ENCODE measurements at regions not wholly inside any gene's neighbourhood (a gene's known extent, or its start where the extent isn't known, plus 50 kb on each side); places are given as distances from the start of the nearest gene placed in this dataset.

DNA sequence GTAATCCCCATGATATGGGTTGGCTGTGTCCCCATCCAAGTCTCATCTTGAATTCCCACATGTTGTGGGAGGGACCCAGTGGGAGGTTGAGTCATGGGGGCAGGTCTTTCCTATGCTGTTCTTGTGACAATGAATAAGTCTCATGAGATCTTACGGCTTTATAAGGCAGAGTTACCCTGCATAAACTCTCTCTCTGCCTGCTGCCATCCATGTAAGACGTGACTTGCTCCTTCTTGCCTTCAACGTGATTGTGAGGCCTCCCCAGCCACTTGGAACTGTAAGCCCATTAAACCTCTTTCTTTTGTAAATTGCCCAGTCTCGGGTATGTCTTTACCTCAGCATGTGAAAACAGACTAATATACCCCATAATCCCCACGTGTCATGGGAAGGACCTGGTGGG, 61.9 kb upstream of the LDAH start:
- no peak for DNase-seq (ENCODE audit: low read depth in 1 of 2, low spot score in 1 of 2)
- TF ChIP-seq CTCF (IDR thresholded peaks at IDR 0.05; ENCODE audit: insufficient read depth, low read length), result no peak
- no peak for TF ChIP-seq POLR2AphosphoS5 (IDR thresholded peaks at IDR 0.05; ENCODE audit: low read depth)
- no peak for TF ChIP-seq SPI1 (IDR thresholded peaks at IDR 0.05; ENCODE audit: borderline replicate concordance, low read depth)
- TF ChIP-seq REST (IDR thresholded peaks at IDR 0.05; ENCODE audit: insufficient replicate concordance, low read depth), result no peak
- no peak for TF ChIP-seq GABPA (IDR thresholded peaks at IDR 0.05; ENCODE audit: low read depth)
- Histone ChIP-seq H3K27me3 (ENCODE audit: insufficient read depth, poor library complexity, severe bottlenecking) (no peaks in the 10 kb centered on the region), H3K27ac (replicated peaks) (no peak overlapping the region), H3K4me3 (replicated peaks; ENCODE audit: insufficient read depth, low read length) (no peak overlapping the region)

- TF ChIP-seq CTCF (IDR thresholded peaks at IDR 0.05; ENCODE audit: insufficient read depth, low read length), result no peak
- TF ChIP-seq GABPA (IDR thresholded peaks at IDR 0.05; ENCODE audit: low read depth), result no peak
- no peak for TF ChIP-seq SPI1 (IDR thresholded peaks at IDR 0.05; ENCODE audit: borderline replicate concordance, low read depth)
- no peak for TF ChIP-seq POLR2AphosphoS5 (IDR thresholded peaks at IDR 0.05; ENCODE audit: low read depth)
- TF ChIP-seq REST (IDR thresholded peaks at IDR 0.05; ENCODE audit: insufficient replicate concordance, low read depth), result no peak
- H3K27ac ChIP-seq (replicated peaks), result no peak overlapping the region
- DNase-seq (ENCODE audit: low read depth in 1 of 2, low spot score in 1 of 2), result no peak
- no peaks in the 10 kb centered on the region for H3K27me3 ChIP-seq (ENCODE audit: insufficient read depth, poor library complexity, severe bottlenecking)
- H3K4me3 ChIP-seq (replicated peaks; ENCODE audit: insufficient read depth, low read length), result no peak overlapping the region
Observed at GRCh38 chr2:20882466-20883170, 59.7 kb upstream of the LDAH start.

- TF ChIP-seq SPI1 (IDR thresholded peaks at IDR 0.05; ENCODE audit: borderline replicate concordance, low read depth), result no peak
- no peak for TF ChIP-seq REST (IDR thresholded peaks at IDR 0.05; ENCODE audit: insufficient replicate concordance, low read depth)
- no peak for TF ChIP-seq GABPA (IDR thresholded peaks at IDR 0.05; ENCODE audit: low read depth)
- TF ChIP-seq CTCF (IDR thresholded peaks at IDR 0.05; ENCODE audit: insufficient read depth, low read length), result no peak
- TF ChIP-seq POLR2AphosphoS5 (IDR thresholded peaks at IDR 0.05; ENCODE audit: low read depth), result no peak
- no peak overlapping the region for H3K4me3 ChIP-seq (replicated peaks; ENCODE audit: insufficient read depth, low read length)
- no peak overlapping the region for H3K27ac ChIP-seq (replicated peaks)
- DNase-seq (ENCODE audit: low read depth in 1 of 2, low spot score in 1 of 2), result no peak
- no peaks in the 10 kb centered on the region for H3K27me3 ChIP-seq (ENCODE audit: insufficient read depth, poor library complexity, severe bottlenecking)
Observed at GRCh38 chr2:20880221-20880771, 57.4 kb upstream of the LDAH start.

All from HL-60 (cell line).